ENCODE measurements at regions not wholly inside any gene's neighbourhood (a gene's known extent, or its start where the extent isn't known, plus 50 kb on each side); places are given as distances from the start of the nearest gene placed in this dataset.

DNA sequence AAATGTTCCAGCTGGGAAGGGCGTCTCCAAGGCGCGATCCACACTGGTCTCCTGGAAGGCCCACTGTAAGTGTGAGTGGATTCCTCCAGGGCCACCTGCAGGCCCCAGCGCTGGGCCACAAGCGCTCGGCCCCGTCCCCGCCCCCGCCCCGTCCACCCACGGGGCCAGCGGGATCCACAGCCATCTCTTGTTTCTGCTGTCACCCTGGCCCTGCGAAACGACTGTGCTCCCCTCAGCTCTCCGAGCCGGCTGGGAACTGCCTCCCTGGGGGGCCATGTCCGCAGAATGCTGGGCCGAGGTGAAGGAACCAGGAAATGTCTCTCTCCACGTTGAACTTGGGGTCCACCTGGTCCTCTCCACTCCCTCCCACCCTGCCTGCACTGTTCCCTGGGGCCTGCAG is 1955.2 kb downstream of the TP53TG3F start:
- H3K27ac Mint-ChIP-seq: no peak overlapping the region
- H3K9me3 Mint-ChIP-seq: peaks cover 16 to 24% of the 10 kb centered on the region in 2 donors
- ATAC-seq: no peak
- no peaks in the 10 kb centered on the region for H3K36me3 Mint-ChIP-seq
- 84% methylated on average over 19 of the region's 19 CpGs for WGBS (ENCODE audit: insufficient coverage)
- no peak overlapping the region for H3K4me3 Mint-ChIP-seq
- H3K4me1 Mint-ChIP-seq: no peaks in the 10 kb centered on the region
- H3K4me1 ChIP-seq (ENCODE audit: control insufficient read depth, insufficient read depth, low read length): no peaks in the 10 kb centered on the region
- no peaks in the 10 kb centered on the region for H3K27me3 Mint-ChIP-seq (ENCODE audit: low read depth in 2 of 2)
- H3K27me3 ChIP-seq (ENCODE audit: control insufficient read depth, insufficient read depth, low read length): no peaks in the 10 kb centered on the region
- H3K36me3 ChIP-seq (ENCODE audit: control insufficient read depth, insufficient read depth, low read length): no peaks in the 10 kb centered on the region
- H3K4me3 ChIP-seq (ENCODE audit: low read length): no peak overlapping the region
- peaks cover 13% of the 10 kb centered on the region for H3K9me3 ChIP-seq (ENCODE audit: control insufficient read depth, insufficient read depth, low read length)
- TF ChIP-seq, protein P1, sequence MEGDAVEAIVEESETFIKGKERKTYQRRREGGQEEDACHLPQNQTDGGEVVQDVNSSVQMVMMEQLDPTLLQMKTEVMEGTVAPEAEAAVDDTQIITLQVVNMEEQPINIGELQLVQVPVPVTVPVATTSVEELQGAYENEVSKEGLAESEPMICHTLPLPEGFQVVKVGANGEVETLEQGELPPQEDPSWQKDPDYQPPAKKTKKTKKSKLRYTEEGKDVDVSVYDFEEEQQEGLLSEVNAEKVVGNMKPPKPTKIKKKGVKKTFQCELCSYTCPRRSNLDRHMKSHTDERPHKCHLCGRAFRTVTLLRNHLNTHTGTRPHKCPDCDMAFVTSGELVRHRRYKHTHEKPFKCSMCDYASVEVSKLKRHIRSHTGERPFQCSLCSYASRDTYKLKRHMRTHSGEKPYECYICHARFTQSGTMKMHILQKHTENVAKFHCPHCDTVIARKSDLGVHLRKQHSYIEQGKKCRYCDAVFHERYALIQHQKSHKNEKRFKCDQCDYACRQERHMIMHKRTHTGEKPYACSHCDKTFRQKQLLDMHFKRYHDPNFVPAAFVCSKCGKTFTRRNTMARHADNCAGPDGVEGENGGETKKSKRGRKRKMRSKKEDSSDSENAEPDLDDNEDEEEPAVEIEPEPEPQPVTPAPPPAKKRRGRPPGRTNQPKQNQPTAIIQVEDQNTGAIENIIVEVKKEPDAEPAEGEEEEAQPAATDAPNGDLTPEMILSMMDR (IDR thresholded peaks at IDR 0.05): no peak
- no peak overlapping the region for H3K27ac ChIP-seq (ENCODE audit: low read length)
- intact Hi-C loops (cut with micrococcal nuclease): no loop called here
- DNase-seq: no peak

DNA sequence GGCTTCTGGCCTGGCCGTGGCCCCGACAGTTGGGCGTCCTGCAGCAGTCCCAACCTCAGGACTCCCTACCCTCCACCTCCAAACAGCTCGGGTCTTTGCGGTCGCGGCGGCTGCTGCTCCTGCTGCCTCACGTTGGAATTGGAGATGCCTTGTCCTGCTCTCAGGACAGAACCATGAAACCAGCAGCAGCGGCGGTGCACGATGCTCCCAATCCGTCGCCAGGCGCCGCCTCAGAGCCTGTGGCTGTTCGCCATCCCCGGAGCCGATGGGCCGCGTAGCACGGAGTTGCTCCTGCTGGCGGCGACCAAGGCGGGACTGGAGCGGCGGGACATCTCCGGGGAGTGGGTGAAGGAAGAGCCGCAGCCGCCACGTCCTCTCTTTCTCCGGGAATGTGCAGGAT is 1965.9 kb downstream of the TP53TG3F start:
- Mint-ChIP-seq H3K4me1 (no peaks in the 10 kb centered on the region), H3K27ac (no peak overlapping the region), H3K36me3 (peaks cover 14% of the 10 kb centered on the region), H3K27me3 (ENCODE audit: low read depth in 2 of 2) (no peaks in the 10 kb centered on the region), H3K4me3 (no peak overlapping the region), H3K9me3 (peaks cover 21 to 22% of the 10 kb centered on the region in 2 donors)
- WGBS (ENCODE audit: insufficient coverage): 54% methylated on average over 32 of the region's 32 CpGs
- Histone ChIP-seq H3K4me1 (ENCODE audit: control insufficient read depth, insufficient read depth, low read length) (no peaks in the 10 kb centered on the region), H3K9me3 (ENCODE audit: control insufficient read depth, insufficient read depth, low read length) (peaks cover 22% of the 10 kb centered on the region), H3K27ac (ENCODE audit: low read length) (no peak overlapping the region), H3K27me3 (ENCODE audit: control insufficient read depth, insufficient read depth, low read length) (no peaks in the 10 kb centered on the region), H3K4me3 (ENCODE audit: low read length) (no peak overlapping the region), H3K36me3 (ENCODE audit: control insufficient read depth, insufficient read depth, low read length) (no peaks in the 10 kb centered on the region)
- ATAC-seq (no peak), DNase-seq (no peak)
- intact Hi-C loops (cut with micrococcal nuclease): no loop called here
- TF ChIP-seq, protein P1 (IDR thresholded peaks at IDR 0.05): no peak

DNA sequence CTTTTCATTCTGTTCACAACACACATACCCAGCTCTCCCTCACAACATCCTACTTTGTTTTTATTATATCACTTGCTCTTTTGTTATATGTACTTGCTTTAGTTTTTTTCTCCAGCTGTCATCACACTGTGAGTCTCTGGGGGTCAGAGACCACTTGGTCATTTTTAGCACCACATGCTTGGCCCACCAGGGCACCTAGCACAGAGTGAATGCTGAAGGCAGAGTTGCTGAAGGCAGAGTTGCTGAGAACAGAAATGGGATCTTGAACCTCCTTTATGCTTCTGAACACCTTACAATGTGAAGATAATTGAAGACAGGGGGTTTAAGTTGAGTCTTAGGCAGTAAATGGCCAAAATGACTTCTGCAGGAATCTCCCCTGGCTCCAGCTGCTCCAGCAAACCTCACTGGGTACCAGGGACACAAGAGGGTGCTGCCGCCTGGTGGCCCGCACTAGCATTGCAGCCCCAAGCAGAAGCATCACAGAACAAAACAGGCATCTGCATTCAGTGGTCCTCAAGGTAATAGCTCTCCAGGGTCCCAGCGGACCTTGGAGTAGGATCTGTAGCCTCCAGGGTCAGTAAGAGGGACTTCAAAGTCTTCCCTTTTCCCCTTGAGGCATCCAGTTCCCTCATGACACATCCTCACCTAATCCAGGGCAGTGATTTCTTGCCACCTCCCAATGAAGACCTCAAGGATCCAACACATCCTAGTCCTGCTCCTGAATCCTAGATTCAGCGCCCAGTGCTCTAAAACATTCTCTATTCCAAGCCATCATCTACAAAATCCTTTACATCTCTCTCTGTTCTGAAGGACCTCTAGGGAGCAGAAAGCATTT is 1972.6 kb downstream of the TP53TG3F start:
- H3K4me3 Mint-ChIP-seq: no peak overlapping the region
- no peaks in the 10 kb centered on the region for H3K36me3 ChIP-seq (ENCODE audit: control insufficient read depth, insufficient read depth, low read length)
- no peaks in the 10 kb centered on the region for H3K4me1 ChIP-seq (ENCODE audit: control insufficient read depth, insufficient read depth, low read length)
- H3K36me3 Mint-ChIP-seq: no peaks in the 10 kb centered on the region
- H3K27ac ChIP-seq (ENCODE audit: low read length): no peak overlapping the region
- H3K9me3 ChIP-seq (ENCODE audit: control insufficient read depth, insufficient read depth, low read length): peaks cover 41% of the 10 kb centered on the region
- whole genome bisulfite sequencing (ENCODE audit: insufficient coverage): 6% methylated on average over 4 of the region's 4 CpGs
- no peaks in the 10 kb centered on the region for H3K27me3 Mint-ChIP-seq (ENCODE audit: low read depth in 2 of 2)
- no peak overlapping the region for H3K27ac Mint-ChIP-seq
- no peak for ATAC-seq
- H3K27me3 ChIP-seq (ENCODE audit: control insufficient read depth, insufficient read depth, low read length): no peaks in the 10 kb centered on the region
- TF ChIP-seq, protein P1 (IDR thresholded peaks at IDR 0.05): no peak
- H3K9me3 Mint-ChIP-seq: peaks cover 17 to 22% of the 10 kb centered on the region in 2 donors
- intact Hi-C loops (cut with micrococcal nuclease): no loop called here
- H3K4me3 ChIP-seq (ENCODE audit: low read length): no peak overlapping the region
- DNase-seq: no peak
- no peaks in the 10 kb centered on the region for H3K4me1 Mint-ChIP-seq

DNA sequence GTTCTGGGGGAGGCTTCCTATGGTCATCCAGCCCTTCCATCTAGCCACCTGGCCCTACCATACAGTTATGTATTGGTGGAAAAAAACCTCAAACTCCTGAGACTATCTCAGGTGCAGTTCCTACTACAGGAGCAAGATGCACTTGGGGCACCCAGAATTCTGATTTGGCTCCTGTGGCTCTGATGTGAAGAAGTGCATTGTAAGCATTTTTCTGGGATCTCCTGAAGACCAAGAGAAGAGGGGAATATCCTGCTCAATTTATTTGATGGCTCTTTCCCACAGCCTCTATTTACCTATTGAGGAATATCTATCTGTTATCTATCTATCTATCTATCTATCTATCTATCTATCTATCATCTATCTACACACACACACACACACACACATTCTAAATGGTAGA is 1981.5 kb downstream of the TP53TG3F start:
- Histone ChIP-seq H3K27me3 (ENCODE audit: control insufficient read depth, insufficient read depth, low read length) (no peaks in the 10 kb centered on the region), H3K27ac (ENCODE audit: low read length) (no peak overlapping the region), H3K4me3 (ENCODE audit: low read length) (no peak overlapping the region), H3K36me3 (ENCODE audit: control insufficient read depth, insufficient read depth, low read length) (no peaks in the 10 kb centered on the region), H3K9me3 (ENCODE audit: control insufficient read depth, insufficient read depth, low read length) (peaks cover 39% of the 10 kb centered on the region), H3K4me1 (ENCODE audit: control insufficient read depth, insufficient read depth, low read length) (no peaks in the 10 kb centered on the region)
- Mint-ChIP-seq H3K4me1 (no peaks in the 10 kb centered on the region), H3K36me3 (peaks cover 9% of the 10 kb centered on the region), H3K9me3 (peaks cover 15 to 18% of the 10 kb centered on the region in 2 donors), H3K4me3 (no peak overlapping the region), H3K27me3 (ENCODE audit: low read depth in 2 of 2) (no peaks in the 10 kb centered on the region), H3K27ac (no peak overlapping the region)
- TF ChIP-seq, protein P1 (IDR thresholded peaks at IDR 0.05): no peak
- intact Hi-C loops (cut with micrococcal nuclease): no loop called here
- DNase-seq (no peak), ATAC-seq (no peak)

Measured in natural killer cell (primary cell).